ENCODE measurements at regions not wholly inside any gene's neighbourhood (a gene's known extent, or its start where the extent isn't known, plus 50 kb on each side); places are given as distances from the start of the nearest gene placed in this dataset.
"Not testable (repeated sequence)": the region's sequence is repeated elsewhere in the genome, so short reads cannot be mapped to it uniquely, and the experiment has no call there.

DNA sequence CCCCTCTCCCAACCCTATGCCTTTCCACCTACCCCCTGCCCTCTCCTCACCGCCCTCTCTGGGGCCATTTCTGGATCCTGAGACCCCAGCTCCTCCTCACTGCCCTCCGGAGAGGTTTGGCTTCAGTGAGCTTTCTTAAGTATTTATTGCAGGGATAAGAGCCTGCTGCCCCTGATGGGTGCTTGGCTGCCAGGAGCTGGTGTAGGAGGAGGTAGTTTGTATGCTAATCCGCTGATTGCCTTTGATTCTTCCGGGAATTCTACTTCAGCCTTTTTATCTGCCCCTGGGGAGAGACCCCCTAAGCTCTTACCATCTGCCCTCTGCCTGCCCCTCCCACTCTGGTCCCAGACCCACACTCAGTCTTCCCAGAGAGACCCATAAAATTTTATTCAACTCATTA is 263.5 kb upstream of the PODXL start:
- FAIRE-seq (no peak), DNase-seq (ENCODE audit: insufficient read length, low spot score) (peak; percentile 43)
- TF ChIP-seq, protein P1, sequence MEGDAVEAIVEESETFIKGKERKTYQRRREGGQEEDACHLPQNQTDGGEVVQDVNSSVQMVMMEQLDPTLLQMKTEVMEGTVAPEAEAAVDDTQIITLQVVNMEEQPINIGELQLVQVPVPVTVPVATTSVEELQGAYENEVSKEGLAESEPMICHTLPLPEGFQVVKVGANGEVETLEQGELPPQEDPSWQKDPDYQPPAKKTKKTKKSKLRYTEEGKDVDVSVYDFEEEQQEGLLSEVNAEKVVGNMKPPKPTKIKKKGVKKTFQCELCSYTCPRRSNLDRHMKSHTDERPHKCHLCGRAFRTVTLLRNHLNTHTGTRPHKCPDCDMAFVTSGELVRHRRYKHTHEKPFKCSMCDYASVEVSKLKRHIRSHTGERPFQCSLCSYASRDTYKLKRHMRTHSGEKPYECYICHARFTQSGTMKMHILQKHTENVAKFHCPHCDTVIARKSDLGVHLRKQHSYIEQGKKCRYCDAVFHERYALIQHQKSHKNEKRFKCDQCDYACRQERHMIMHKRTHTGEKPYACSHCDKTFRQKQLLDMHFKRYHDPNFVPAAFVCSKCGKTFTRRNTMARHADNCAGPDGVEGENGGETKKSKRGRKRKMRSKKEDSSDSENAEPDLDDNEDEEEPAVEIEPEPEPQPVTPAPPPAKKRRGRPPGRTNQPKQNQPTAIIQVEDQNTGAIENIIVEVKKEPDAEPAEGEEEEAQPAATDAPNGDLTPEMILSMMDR (IDR thresholded peaks at IDR 0.05; ENCODE audit: insufficient read depth, missing control alignments) = no peak

GRCh38 chr7:131816391-131817007 is 260.1 kb upstream of the PODXL start:
- no peak for DNase-seq (ENCODE audit: insufficient read length, low spot score)
- TF ChIP-seq, protein P1 (IDR thresholded peaks at IDR 0.05; ENCODE audit: insufficient read depth, missing control alignments) = no peak
- FAIRE-seq = no peak

DNA sequence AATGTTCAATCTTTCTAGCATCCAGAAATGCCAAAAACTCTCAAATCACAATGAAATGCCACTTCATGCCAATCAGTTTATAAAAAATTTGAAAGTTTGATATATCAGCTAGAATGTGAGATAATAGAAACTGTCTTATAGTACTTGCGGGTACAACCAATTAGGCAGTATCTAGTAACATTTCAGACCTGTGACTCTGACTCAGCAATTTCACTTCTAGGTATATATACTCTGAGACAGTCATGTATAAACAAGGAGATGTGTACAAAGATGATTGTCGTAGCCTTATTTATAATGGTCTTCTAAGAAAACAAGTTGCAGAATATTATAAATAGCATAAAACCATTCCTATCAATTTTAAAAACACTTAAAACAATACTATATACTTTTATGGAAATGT is 252.3 kb upstream of the PODXL start:
- TF ChIP-seq, protein P1 (IDR thresholded peaks at IDR 0.05; ENCODE audit: insufficient read depth, missing control alignments) = no peak
- FAIRE-seq (no peak), DNase-seq (ENCODE audit: insufficient read length, low spot score) (no peak)

- FAIRE-seq; DNase-seq (ENCODE audit: insufficient read length, low spot score): not testable (repeated sequence)
Measured at GRCh38 chr7:131808156-131808555, 251.7 kb upstream of the PODXL start.

- DNase-seq (ENCODE audit: insufficient read length, low spot score) = no peak
- TF ChIP-seq, protein P1 (IDR thresholded peaks at IDR 0.05; ENCODE audit: insufficient read depth, missing control alignments) = no peak
- no peak for FAIRE-seq
Measured at GRCh38 chr7:131803816-131804215, 247.4 kb upstream of the PODXL start.

DNA sequence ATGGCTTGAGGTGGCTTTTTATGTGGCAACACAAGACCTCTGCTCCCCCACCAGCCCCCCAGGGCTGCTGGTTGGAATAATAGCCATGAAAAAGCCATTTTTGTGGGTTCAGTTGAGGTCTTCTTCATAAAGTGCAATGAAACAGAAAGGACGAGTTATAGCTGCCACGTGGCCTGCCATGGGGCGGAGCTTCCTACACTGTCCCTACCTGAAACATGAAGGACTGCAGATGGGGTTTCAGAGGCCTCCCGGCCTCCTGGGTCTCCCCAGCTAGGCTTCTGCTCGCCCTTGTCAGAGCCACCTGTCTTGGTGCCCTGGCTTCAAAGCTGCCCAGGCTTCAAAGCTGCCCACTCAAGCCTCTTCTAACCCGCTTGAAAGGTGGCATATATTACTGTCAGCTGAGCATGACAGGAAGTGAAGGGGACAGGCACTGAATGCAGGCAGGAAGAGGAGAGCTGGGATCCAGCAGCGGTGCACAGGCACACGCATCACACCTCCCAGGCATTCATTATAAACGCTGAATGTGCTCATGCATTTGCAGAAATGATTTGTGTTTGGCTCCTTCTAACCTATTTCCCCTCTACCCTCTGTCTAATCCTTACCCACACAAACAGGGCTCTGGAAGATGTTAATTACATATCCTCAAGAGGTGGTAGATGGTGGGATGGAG is 245.9 kb upstream of the PODXL start:
- no peak for FAIRE-seq
- TF ChIP-seq, protein P1 (IDR thresholded peaks at IDR 0.05; ENCODE audit: insufficient read depth, missing control alignments) = no peak
- no peak for DNase-seq (ENCODE audit: insufficient read length, low spot score)

DNA sequence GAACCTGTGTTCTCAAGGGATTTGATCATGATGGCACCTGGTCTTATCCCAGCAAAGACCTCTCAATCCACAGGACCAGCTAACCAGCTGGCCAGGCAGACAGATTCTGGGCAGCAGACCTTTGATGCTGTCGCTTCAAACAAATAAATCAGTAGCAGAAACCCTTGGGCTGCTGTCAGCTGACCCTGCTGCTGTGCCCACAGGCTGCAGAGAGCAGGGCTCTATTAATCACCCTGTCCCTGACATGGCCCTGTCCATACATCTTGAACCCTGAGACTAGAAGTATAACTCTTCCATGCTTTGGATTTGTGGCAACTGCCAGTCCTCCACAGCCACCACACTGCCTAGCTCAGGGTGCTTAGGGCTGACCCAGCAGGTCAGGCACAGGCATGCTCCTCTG is 244.1 kb upstream of the PODXL start:
- DNase-seq (ENCODE audit: insufficient read length, low spot score) (no peak), FAIRE-seq (no peak)
- TF ChIP-seq, protein P1 (IDR thresholded peaks at IDR 0.05; ENCODE audit: insufficient read depth, missing control alignments) = no peak
